PFSK-1 (cell line): ENCODE measurements at regions not wholly inside any gene's neighbourhood (a gene's known extent, or its start where the extent isn't known, plus 50 kb on each side); places are given as distances from the start of the nearest gene placed in this dataset.

Experiments used
- POLR2AphosphoS5 ChIP-seq: IDR thresholded peaks from 2 replicates; pipeline ENCODE4 v1.6.1; 2012; ENCODE audit warnings: low read depth, mild to moderate bottlenecking, control low read depth, low read length, moderate library complexity
- SIN3A ChIP-seq: IDR thresholded peaks from 2 replicates; pipeline ENCODE4 v1.6.1; 2012; ENCODE audit warnings: mild to moderate bottlenecking, low read length, moderate library complexity, borderline replicate concordance; ENCODE audit not compliant: insufficient read depth

GRCh38 chrX:69066966-69067525 is 98.2 kb downstream of the PJA1 start:
- no peak for TF ChIP-seq POLR2AphosphoS5
- no peak for TF ChIP-seq SIN3A
